Transverse colon (tissue), 4 donors: ENCODE measurements at regions not wholly inside any gene's neighbourhood (a gene's known extent, or its start where the extent isn't known, plus 50 kb on each side); places are given as distances from the start of the nearest gene placed in this dataset.

Source experiments
- DNase-seq: peaks from one replicate; pipeline ENCODE4 v3.0.0-alpha.2; 2019
- H3K27ac ChIP-seq, 4 donors: fragments of 200-600 bp; sonication (generic); 2 replicates each; pipeline ENCODE4 v1.5.1; 2016 to 2018; ENCODE audit warnings: inconsistent platforms in 4 of 4
- H3K27me3 ChIP-seq: fragments of 200-600 bp; sonication (generic); 2 replicates; pipeline ENCODE4 v1.5.1; 2017; ENCODE audit warnings: inconsistent platforms
- H3K36me3 ChIP-seq, 4 donors: fragments of 200-600 bp; sonication (generic); 2 replicates each; pipeline ENCODE4 v1.5.1; 2017 to 2019; ENCODE audit warnings: inconsistent platforms in 4 of 4
- H3K4me1 ChIP-seq, 4 donors: fragments of 200-600 bp; sonication (generic); 2 replicates each; pipeline ENCODE4 v1.5.1; 2017 to 2020; ENCODE audit warnings: inconsistent platforms in 4 of 4
- H3K4me3 ChIP-seq, 4 donors: fragments of 200-600 bp; sonication (generic); 1 replicate in 1 of 4; 2 replicates in 3 of 4; pipeline versions ENCODE4 v1.5.1 to v1.6.1; 2017 to 2019; ENCODE audit warnings: inconsistent platforms in 4 of 4
- H3K9me3 ChIP-seq, 2 donors: fragments of 200-600 bp; sonication (generic); 2 replicates each; pipeline ENCODE4 v1.5.1; 2017 to 2019; ENCODE audit warnings: inconsistent platforms in 2 of 2
- CTCF ChIP-seq, 5 experiments: fragments of 200-600 bp in 3 of 5; fragments of 450-650 bp in 2 of 5; sonication (generic) in 3 of 5; IDR thresholded peaks; 1 replicate in 2 of 5; 2 replicates in 3 of 5; pipeline ENCODE4 v1.5.1; 2016 to 2017; ENCODE audit warnings: antibody characterized with exemption in 5 of 5, inconsistent platforms in 3 of 5, mild to moderate bottlenecking in 2 of 5, moderate library complexity in 1 of 5
- EP300 ChIP-seq: sonication (generic); formaldehyde crosslinking; IDR thresholded peaks from one replicate; pipeline ENCODE4 v1.6.1; 2017; ENCODE audit warnings: antibody characterized with exemption, low read depth
- POLR2A ChIP-seq: fragments of 450-650 bp; IDR thresholded peaks from one replicate; pipeline ENCODE4 v1.6.1; 2016; ENCODE audit warnings: antibody characterized with exemption, mild to moderate bottlenecking, moderate library complexity
- POLR2AphosphoS5 ChIP-seq, 3 donors: sonication (generic); formaldehyde crosslinking; IDR thresholded peaks; one replicate each; pipeline ENCODE4 v1.6.1; 2016; ENCODE audit warnings: antibody characterized with exemption in 3 of 3
- WGBS, 2 donors: methylation state at CpG; one replicate each; pipeline ENCODE4 v1.1.5; 2018; ENCODE audit warnings: low coverage in 1 of 2; 5-methylcytosine and 5-hydroxymethylcytosine counted together
- in situ Hi-C, 4 donors: fragments of 200-750 bp; cut with MboI; loops; one replicate each; pipeline versions ENCODE4 v1.15.0 to v1.15.1; 2017; ENCODE audit warnings: low sequenced_read_pairs in 3 of 4, low pct_ligation_motif_present in 1 of 4, low pct_unique_long_range_greater_than_20kb in 1 of 4
- intact Hi-C: fragments of 100-400 bp; cut with DNase I; formaldehyde crosslinking; loops from one replicate; pipeline ENCODE4 v1.15.1; 2023; ENCODE audit warnings: low total_unique reads

DNA sequence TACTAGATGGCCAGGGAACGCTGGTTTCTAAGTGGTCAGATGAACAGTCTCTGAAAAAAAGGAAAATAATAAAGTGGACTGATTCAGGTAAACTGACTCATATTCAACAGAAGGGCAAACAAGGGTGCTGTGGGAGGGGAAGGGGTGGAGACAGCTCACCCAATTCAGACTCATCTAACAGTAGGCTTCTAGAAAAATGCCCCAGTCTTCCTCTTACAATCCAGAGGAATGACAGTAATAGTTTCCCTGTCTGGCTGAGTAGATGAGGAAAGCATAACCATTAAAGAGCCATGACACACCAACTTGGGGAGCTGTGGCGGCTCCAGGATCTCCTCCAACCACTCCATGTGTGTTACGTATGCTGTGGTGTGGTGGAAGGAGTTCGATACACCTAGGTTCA, 231.4 kb upstream of the UMPS start:
- H3K9me3 ChIP-seq = no peaks in the 10 kb centered on the region
- TF ChIP-seq POLR2A (no peak), CTCF (IDR thresholded peaks at IDR 0.05) (no peak), EP300 (no peak), POLR2AphosphoS5 (IDR thresholded peaks at IDR 0.05) (no peak)
- no peak for DNase-seq
- H3K27me3 ChIP-seq = no peaks in the 10 kb centered on the region
- in situ Hi-C loops (loop anchor here in 2 of 4 donors (10.0 kb wide), 2 partner anchors 46 to 56 kb away; no protein-coding TSS in a partner anchor), intact Hi-C loops (no loop called here)
- no peak overlapping the region for H3K27ac ChIP-seq
- no peaks in the 10 kb centered on the region for H3K36me3 ChIP-seq
- no peaks in the 10 kb centered on the region for H3K4me1 ChIP-seq
- H3K4me3 ChIP-seq = no peak overlapping the region
- 92 to 93% methylated on average over 2 to 4 of the region's 4 CpGs for WGBS, 2 donors

DNA sequence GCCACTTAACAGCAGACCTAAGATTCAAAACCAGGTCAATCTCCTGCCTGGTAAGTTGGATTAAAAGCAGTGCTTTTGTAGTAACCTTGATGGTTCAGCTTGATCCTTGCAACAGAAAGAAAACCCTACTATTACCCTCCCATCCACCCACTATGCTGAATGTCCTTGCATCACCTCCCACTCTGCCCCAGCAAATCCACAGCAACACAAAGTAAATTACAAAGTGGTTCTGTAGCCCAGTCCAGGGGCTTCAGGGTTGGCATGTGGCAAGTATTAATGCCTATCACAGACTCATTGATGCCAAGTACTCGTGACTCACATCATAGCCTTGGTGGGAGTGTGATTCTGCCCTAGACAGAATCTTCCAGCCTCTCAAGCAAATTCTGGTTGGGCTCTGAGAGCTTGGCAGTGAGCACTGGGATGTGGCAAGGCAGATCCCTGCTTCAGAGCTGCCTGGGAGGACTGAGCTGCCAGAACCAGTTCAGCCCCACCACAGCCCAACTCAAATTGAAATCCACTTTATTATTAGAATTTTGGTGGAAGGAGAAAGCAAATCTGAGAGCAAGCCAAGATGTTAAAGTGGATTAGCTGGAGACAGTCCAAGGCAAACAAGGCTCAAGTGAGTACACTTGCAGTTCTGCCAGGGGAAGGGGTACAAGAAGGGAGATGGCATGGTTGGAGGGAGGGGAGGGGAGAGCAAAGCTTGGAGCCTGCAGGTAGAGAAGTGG, 225.8 kb upstream of the UMPS start:
- H3K27ac ChIP-seq = no peak overlapping the region
- no peaks in the 10 kb centered on the region for H3K4me1 ChIP-seq
- no peak overlapping the region for H3K4me3 ChIP-seq
- TF ChIP-seq EP300 = no peak
- DNase-seq = no peak
- no peaks in the 10 kb centered on the region for H3K36me3 ChIP-seq
- H3K9me3 ChIP-seq = no peaks in the 10 kb centered on the region
- intact Hi-C loops = no loop called here
- in situ Hi-C loops = no loop called here
- 67% methylated on average over 1 of the region's 1 CpG; no CpG with 5 or more reads in 1 of the 2 donors for WGBS, 2 donors
- no peaks in the 10 kb centered on the region for H3K27me3 ChIP-seq

GRCh38 chr3:124509884-124510283, 220.4 kb upstream of the UMPS start:
- no peaks in the 10 kb centered on the region for H3K27me3 ChIP-seq
- in situ Hi-C loops (no loop called here), intact Hi-C loops (no loop called here)
- no peaks in the 10 kb centered on the region for H3K4me1 ChIP-seq
- H3K4me3 ChIP-seq = no peak overlapping the region
- H3K9me3 ChIP-seq = no peaks in the 10 kb centered on the region
- TF ChIP-seq EP300 (no peak), POLR2AphosphoS5 (IDR thresholded peaks at IDR 0.05) (no peak), CTCF (IDR thresholded peaks at IDR 0.05) (no peak), POLR2A (no peak)
- 77 to 89% methylated on average over 2 to 4 of the region's 4 CpGs for WGBS, 2 donors
- H3K27ac ChIP-seq = no peak overlapping the region
- no peak for DNase-seq
- no peaks in the 10 kb centered on the region for H3K36me3 ChIP-seq

DNA sequence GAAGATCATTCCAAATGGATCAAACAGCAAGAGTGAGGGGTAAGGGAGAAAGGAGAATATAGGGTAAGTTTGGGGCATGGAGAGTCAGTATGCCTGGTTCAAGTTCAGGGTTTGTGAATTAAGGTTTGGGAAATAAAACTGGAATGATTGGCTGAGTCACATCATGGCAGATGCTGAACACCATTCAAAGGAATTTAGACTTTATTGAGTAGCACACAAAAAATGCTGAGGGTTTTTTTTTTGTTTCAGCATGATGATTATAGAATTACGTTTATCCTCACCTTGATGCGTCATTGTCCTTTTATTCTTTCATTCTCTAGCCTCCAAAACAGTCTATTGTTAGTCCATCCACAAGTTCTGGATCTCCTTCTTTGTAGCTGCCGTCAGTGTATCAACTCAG, 220.0 kb upstream of the UMPS start:
- Histone ChIP-seq H3K36me3 (no peaks in the 10 kb centered on the region), H3K4me1 (no peaks in the 10 kb centered on the region), H3K9me3 (no peaks in the 10 kb centered on the region), H3K27me3 (no peaks in the 10 kb centered on the region), H3K27ac (no peak overlapping the region), H3K4me3 (no peak overlapping the region)
- no peak for DNase-seq
- intact Hi-C loops = no loop called here
- TF ChIP-seq CTCF (IDR thresholded peaks at IDR 0.05) (no peak), POLR2A (no peak), EP300 (no peak), POLR2AphosphoS5 (IDR thresholded peaks at IDR 0.05) (no peak)
- in situ Hi-C loops = no loop called here
- 94 to 95% methylated on average over 3 of the region's 3 CpGs for WGBS, 2 donors
